ENCODE measurements at regions not wholly inside any gene's neighbourhood (a gene's known extent, or its start where the extent isn't known, plus 50 kb on each side); places are given as distances from the start of the nearest gene placed in this dataset.

DNA sequence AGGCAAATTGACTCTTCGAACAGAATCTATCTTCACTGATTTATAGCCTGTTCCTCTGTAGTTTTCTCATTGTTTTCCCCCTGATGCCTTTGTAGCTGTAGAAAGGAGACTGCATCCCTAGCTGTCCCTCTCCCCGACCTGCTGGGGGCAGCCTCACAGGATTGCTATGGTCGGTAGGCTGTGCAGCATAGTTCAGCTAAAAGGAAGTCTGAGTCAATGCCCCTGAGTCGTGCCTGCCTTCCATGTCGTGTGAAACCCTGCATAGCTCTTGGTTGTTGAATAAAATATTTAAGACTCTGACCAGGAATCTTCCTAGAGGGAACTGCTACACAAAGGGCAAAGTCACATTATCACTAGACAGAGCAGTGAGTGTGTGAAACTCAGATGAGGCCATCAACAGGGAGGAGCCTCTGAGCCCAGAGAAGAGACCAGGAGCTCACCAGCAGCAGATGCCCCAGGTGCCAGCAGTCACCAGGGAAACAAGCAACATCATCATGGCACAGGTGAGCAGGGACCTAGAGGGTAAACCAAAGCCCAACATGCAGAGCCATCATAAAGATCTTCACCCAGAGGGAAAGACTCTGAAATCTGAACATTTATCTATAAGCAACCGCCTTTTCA is 108.4 kb upstream of the NBEA start:
- peak; percentile 7 for DNase-seq (ENCODE audit: low read depth)
- no peak overlapping the region for H3K4me3 ChIP-seq (ENCODE audit: low read depth, low read length)
- TF ChIP-seq, protein P1, sequence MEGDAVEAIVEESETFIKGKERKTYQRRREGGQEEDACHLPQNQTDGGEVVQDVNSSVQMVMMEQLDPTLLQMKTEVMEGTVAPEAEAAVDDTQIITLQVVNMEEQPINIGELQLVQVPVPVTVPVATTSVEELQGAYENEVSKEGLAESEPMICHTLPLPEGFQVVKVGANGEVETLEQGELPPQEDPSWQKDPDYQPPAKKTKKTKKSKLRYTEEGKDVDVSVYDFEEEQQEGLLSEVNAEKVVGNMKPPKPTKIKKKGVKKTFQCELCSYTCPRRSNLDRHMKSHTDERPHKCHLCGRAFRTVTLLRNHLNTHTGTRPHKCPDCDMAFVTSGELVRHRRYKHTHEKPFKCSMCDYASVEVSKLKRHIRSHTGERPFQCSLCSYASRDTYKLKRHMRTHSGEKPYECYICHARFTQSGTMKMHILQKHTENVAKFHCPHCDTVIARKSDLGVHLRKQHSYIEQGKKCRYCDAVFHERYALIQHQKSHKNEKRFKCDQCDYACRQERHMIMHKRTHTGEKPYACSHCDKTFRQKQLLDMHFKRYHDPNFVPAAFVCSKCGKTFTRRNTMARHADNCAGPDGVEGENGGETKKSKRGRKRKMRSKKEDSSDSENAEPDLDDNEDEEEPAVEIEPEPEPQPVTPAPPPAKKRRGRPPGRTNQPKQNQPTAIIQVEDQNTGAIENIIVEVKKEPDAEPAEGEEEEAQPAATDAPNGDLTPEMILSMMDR (IDR thresholded peaks at IDR 0.05; ENCODE audit: low read depth, low read length), result no peak
- TF ChIP-seq MYC (IDR thresholded peaks at IDR 0.05; ENCODE audit: low read depth, low read length), result no peak
- no peak for TF ChIP-seq POLR2A (IDR thresholded peaks at IDR 0.05; ENCODE audit: extremely low read depth, insufficient read length)
- TF ChIP-seq, protein P2, sequence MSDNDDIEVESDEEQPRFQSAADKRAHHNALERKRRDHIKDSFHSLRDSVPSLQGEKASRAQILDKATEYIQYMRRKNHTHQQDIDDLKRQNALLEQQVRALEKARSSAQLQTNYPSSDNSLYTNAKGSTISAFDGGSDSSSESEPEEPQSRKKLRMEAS (IDR thresholded peaks at IDR 0.05; ENCODE audit: low read depth, low read length), result no peak

DNA sequence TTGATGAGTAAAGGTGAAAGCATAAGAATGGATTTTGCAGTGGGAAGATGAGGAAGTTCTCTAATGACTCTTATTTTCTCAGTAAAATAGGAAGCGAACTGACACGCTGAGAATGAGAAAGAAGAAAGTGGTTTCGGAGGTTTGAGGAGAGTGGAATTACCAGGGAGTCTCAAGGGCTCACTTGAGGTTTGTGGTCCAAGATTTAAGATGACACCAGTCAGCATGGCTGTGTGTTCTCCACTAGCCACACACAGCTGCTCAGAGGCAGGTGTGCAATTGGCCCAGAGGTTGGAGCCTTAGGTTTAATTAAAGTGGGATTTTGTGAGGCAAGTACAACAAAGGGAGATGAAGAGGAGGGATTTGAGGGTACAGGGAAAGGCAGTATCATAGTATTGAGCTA is 99.6 kb upstream of the NBEA start:
- TF ChIP-seq, protein P1 (IDR thresholded peaks at IDR 0.05; ENCODE audit: low read depth, low read length), result no peak
- no peak for TF ChIP-seq POLR2A (IDR thresholded peaks at IDR 0.05; ENCODE audit: extremely low read depth, insufficient read length)
- peak; percentile 3 for DNase-seq (ENCODE audit: low read depth)
- H3K4me3 ChIP-seq (ENCODE audit: low read depth, low read length), result no peak overlapping the region

DNA sequence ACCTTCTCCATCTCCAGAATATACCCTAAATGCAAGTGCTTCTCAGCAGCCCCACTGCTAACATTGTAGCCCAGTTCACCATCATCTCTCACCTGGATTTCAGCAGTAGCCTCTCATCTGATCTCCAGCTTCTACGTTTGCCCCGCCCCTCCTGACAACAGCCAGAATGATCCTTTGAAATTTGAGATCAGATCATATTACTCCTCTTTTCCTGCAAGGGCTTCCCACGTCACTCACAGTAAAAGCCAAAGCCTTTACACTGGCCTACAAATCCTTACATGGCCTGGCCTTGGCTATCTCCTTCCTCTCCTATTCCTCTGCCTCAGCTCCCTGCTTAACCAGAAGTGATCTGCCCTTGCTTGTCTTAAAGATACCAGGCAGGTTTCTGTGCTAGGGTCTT is 94.3 kb upstream of the NBEA start:
- no peak for DNase-seq (ENCODE audit: low read depth)
- H3K4me3 ChIP-seq (ENCODE audit: low read depth, low read length), result no peak overlapping the region
- TF ChIP-seq POLR2A (IDR thresholded peaks at IDR 0.05; ENCODE audit: extremely low read depth, insufficient read length) (no peak), MYC (IDR thresholded peaks at IDR 0.05; ENCODE audit: low read depth, low read length) (no peak)
- TF ChIP-seq, protein P2 (IDR thresholded peaks at IDR 0.05; ENCODE audit: low read depth, low read length), result no peak
- TF ChIP-seq, protein P1 (IDR thresholded peaks at IDR 0.05; ENCODE audit: low read depth, low read length), result no peak

DNA sequence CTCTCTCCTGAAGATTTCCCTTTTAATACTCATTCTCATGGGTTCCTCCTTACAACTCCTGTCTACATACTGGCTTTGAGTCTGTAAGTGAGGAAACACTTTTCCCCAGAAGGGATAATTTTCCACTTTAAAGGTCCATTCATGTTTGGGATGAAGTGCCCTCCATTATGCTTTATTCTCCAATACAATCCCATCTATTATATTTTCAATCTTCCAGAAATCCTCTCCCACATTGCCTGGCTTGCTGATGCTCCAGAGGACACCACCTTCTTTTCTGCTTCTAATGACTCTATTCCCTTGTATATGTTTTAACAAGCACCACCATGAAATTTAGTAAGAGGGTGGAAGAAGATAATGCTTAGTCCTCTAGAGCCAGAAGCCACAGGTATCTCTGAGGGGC is 92.7 kb upstream of the NBEA start:
- DNase-seq (ENCODE audit: low read depth), result no peak
- TF ChIP-seq, protein P1 (IDR thresholded peaks at IDR 0.05; ENCODE audit: low read depth, low read length), result no peak
- TF ChIP-seq MYC (IDR thresholded peaks at IDR 0.05; ENCODE audit: low read depth, low read length), result no peak
- no peak for TF ChIP-seq POLR2A (IDR thresholded peaks at IDR 0.05; ENCODE audit: extremely low read depth, insufficient read length)
- TF ChIP-seq, protein P2 (IDR thresholded peaks at IDR 0.05; ENCODE audit: low read depth, low read length), result no peak

DNA sequence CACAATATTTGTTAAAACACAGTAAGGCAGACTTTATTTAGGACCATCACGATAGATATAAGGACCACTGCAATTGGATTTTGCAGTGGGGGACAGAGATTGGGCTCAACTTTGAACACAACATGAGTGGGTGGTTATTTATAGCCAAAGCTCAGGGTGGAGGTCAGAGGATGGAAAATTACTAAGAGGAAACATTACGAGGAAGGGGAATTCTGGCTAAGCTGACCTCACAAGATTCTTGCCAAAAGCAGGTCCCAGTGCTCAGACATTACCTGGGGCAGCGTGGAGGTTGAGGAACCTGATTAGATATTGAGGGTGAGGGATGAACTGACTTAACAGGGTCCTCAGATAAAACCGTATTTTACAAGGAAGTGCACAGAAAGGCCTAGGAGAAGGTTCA is 88.9 kb upstream of the NBEA start:
- DNase-seq (ENCODE audit: low read depth), result no peak
- H3K4me3 ChIP-seq (ENCODE audit: low read depth, low read length), result no peak overlapping the region
- TF ChIP-seq, protein P2 (IDR thresholded peaks at IDR 0.05; ENCODE audit: low read depth, low read length), result no peak
- TF ChIP-seq MYC (IDR thresholded peaks at IDR 0.05; ENCODE audit: low read depth, low read length), result no peak
- TF ChIP-seq, protein P1 (IDR thresholded peaks at IDR 0.05; ENCODE audit: low read depth, low read length), result no peak

More for the DNA sequence above, 92.7 kb upstream of the NBEA start:
- no peak overlapping the region for H3K4me3 ChIP-seq (ENCODE audit: low read depth, low read length)
